ENCODE measurements at regions not wholly inside any gene's neighbourhood (a gene's known extent, or its start where the extent isn't known, plus 50 kb on each side); places are given as distances from the start of the nearest gene placed in this dataset.

DNA sequence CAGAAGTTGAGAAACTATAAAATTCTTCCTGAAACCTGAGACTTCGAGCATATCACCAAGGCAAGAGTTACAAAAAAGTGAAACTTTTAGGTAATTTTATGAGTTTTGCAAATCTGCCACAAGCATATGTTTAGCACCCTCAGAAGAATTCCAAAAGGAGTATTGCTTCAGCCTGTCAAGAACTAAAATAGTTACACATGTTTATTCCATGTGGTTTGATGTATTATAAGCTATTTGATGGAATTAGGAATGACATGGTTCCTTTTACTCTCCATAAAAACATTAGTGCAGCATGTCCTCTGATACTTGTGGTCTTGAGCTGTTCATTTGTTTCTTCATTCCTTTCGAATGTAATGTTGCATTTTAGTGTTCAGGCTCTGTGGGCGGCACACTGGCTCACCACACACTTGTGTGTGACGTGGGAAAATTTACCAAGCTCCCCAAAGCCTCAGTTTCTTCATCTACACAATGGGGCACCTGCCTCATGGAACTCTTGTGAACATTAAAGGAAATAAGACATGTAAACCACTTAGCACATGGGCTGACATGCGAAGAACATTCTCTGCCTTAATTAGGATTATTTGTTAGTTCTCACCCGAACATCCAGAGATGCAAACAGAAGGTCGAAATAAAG, 204.2 kb upstream of the FOXF1 start:
- no peak for DNase-seq

DNA sequence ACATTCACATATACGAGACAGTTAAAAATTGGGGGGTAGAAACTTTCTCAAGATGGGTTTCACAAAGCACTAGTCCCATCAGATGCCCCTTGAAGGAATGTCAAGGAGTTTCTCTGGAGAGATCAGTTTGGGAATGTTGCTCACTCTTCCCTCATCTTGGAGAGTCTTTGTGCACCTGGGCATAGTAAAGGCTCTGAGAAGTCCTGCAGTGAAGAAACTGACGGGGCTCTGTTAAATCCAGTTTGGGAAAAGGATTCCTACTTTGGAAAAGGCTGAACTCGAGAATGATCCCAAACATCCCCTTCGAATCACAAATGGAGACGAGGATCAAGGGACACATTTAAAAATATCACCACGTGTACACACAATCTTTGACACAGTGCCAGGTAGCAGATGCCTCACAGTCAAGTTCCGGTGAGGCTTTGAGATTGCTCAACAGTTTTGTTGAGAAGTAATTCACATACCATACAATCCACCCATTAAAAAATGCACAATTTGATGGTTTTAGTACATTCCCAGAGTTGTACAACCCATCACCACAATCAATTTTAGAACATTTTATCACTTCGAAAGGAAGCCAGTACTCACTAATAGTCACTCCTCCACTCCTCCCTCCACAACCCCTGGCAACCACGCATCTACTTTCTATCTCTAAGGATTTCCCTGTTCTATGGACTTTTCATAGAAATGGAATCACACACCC, 203.4 kb upstream of the FOXF1 start:
- no peak for DNase-seq

DNA sequence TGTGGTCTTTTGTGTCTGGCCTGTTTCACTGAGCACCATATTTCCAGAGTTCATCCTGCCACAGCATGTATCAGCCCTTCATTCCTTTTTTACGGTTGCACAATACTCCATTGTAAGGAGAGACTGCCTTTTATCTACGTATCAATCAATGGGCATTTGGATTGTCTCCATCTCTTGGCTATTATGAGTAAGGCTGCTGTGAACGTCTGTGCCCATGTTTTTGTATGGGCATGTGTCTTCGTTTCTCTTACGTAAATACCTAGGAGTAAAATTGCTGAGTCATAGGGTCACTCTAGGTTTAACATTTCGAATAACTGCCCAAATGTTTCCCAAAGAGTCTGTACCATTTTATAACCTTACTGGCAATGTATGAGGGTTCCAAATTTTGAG, 202.8 kb upstream of the FOXF1 start:
- no peak for DNase-seq

DNA sequence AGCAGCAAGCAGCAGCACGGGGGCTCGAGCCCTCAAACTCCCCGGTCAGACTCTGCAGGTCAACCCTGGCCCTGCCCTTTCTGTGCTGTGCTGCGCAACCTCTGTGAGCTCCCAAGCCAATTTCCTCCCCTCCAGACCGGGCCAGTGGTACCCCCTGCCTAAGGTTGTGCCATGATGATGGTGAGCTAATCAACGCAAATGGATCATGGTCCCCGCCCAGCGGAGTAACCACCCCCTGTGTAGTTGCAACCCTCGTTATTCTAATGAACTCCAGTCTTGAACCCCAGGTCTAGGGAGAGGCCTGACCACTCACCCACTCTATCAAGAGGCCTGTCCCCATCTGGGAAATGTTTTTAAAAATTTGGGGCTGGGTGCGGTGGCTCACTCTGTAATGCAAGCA, 201.8 kb upstream of the FOXF1 start:
- DNase-seq: no peak

DNA sequence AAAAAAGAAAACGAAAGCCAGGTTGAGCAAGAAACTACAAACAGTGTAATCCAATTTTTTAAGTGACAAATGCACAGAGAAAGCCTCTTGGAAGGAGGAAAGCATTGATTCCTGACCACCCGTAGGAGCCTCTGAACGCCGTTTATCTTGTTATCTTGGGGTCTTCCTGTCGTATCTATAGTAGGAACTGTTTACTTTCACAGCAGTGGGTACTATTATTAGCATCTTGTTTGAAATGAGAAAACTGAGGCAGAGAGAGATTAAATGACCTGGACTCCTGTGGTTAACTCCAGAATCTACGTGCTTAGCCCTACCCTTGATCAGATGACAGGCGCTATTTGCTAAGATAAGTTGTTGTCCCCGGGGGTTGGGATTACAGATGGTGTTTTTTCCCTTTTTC, 196.7 kb upstream of the FOXF1 start:
- no peak for DNase-seq

DNA sequence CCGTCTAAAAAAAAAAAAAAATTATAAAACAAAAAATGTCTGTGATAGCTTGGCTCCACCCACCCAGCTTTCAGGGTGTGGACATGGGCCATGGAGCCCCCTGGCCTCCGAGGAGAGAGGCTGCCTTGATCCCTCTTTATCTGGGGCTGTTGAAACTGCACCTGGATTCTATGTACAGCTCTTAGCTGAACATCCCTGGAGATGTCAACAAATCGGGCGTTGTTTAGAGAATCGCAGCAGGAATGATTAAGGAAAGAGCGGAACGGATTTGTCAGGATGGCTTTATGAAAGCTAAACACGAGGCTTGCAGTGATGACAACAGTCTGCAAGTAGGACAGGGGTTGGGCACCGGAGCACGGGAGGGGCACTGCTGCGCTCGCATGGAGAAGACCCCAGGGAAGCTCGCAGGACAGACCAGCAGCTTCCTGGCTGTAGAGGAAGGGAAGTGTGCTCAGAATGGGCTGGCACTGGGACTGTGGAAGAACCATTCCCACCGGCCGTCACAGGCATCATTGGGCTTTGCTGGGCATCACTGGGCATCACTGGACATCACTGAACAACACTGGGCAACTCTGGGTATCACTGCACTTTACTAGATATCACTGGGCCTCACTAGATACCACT, 195.8 kb upstream of the FOXF1 start:
- DNase-seq: no peak

DNA sequence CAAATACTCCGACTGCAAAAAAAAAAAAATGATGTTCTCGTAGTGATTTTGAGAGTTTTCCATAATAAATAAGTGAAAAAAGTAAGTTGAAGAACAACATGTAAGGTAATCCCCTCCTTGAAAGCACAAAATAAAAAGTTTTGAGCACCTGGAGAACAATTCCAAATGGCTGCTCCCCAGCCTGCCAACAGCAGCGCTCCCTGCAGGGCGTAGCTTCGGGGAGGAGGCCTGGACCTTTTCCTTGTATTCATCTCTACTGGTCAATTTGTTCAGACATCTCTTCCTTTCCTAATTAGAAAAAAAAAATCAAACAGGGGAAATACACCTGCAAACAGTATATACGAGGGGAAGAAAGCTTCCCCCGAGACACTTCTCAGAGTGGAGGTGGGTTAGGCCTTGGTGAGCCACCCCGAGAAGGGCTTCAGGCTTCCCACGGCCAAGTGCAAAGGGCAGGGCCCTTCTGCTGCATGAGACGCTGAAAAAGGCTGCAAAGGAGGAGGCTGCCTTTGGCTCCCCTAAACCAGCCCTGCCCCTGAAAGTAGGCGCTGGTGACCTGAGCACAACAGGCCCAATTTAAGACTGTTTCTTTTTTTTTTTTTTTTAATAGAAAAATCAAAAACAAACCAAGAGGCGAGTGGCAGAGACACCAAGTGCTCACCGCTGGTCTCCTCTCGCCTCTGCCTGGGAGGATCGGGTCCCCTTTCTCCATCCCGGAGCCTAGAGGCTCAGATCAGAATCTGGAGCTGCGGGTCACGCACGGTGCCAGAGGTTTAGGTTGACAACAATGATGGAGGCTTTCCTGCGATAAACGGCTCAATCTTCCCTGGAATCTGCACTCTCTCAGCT, 193.1 kb upstream of the FOXF1 start:
- DNase-seq: no peak

DNA sequence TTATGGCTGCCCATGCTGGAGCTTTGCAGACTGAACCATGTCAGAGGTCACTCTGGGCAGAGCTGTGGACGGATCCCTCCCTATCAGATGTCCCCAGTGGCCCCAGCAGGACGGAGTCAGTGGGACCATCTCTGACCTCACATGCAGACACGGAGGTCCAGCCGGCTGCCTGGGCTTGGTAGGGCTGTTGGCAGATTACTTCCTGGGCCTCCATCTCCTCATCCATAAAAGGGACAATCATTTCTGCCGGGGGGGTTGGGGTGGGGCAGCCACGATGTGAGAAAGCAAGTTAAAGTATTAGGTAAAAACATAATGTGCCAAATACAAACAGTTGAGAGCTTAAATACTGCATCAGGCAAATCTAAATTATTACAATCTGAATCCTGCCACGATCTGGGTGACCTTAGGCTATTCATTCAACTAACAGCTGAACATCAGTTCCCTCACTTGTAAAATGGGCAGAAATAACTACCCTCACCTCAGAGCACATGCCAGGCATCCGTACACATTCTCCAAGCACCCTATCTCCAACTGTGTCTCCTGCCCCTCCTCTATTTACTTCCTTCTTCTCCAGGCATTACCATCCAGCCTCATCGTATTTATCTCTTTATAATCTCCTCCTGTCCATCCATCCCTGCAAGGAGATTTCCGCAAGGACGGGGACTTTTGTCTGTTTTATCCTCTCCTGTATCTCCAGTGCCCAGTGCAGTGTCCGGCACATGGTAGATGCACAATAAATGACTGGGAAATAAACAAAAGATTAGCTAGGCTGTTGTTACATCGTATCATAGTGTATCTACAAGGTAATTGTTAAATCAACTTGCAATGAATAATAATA, 192.3 kb upstream of the FOXF1 start:
- DNase-seq: no peak

DNA sequence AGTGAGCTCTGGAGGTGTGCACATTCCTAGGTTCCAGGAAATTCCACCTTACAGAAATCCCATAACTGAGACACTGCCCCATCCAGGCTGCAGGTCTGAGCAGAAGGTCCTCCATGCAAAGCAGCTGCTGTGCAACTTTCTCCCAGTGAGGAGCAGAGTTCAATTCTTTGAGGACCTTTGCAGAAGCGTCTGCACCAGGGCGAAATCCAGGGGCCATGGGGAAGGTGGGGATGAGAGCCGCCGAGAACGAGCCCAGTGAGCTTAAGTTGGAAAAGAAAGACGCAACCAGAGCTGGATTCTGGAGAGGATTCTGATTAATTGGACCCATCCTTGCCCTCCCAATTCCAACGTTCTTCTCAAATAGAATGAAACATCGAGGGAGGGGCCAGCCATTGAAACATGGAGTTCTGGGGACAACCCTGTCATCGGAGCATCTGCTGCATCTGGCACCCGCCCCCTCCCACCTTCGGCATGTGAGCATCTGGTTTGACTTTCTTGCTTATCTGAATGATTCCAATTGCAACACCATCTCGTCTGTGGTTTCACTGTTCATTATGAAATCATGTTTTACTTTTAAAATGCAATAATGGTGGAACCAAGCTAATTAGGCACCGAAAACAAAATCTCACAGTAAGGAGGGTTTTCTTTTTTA, 190.6 kb upstream of the FOXF1 start:
- DNase-seq: no peak

DNA sequence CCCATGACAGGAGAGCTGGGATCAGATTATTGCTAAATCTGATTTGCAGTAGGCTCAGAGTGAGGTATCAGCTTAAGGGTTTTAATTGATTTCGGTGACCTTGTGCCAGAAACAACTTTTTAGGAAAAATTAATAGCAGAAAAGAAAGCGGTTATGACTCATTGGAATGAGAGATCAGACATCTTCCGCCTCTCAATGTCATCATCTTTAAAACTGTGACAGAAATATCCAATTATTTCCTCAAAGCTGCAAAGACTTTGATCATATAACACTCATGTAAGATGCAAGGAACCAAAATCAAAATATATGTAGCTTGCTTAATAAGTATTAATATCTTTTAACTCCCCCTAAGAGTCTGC, 190.1 kb upstream of the FOXF1 start:
- no peak for DNase-seq

DNA sequence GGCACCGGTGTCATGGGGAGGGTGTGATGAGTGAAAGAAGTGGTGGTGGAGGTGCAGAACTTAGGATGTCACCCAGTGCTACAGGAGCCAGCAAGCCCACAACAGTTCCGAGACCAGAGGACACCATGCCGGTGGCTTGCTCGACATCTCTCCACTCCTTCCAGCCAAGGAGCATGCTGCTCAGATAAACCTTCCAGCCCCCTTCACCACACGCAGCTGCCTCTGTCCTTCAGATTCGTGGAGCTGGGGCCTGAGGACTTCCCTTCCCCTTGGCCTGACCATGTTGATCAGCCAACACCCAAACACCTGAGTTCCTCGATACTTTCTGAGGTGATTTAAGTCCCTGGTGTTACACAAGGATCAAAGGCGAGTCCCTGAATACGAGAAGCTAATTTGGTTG, 188.8 kb upstream of the FOXF1 start:
- DNase-seq: no peak

DNA sequence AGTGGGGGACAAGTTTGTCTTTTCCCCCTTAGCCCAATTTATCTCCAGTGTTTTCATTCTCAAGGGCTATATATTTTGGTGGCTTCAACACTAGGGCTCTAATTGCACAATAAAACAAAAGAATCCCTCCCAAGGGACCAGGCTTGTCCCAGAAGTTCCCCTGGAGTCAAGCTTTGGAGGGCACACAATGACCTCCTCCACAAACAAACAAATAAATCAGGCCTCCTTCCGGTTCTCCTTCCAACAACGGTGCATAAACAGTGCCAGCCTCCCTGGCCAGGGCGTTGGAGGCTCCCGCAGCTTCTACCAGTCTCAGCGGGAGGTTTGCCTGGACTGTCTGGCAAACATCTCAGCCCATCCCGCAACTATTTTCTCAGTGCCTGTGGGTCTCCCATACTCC, 188.0 kb upstream of the FOXF1 start:
- no peak for DNase-seq

DNA sequence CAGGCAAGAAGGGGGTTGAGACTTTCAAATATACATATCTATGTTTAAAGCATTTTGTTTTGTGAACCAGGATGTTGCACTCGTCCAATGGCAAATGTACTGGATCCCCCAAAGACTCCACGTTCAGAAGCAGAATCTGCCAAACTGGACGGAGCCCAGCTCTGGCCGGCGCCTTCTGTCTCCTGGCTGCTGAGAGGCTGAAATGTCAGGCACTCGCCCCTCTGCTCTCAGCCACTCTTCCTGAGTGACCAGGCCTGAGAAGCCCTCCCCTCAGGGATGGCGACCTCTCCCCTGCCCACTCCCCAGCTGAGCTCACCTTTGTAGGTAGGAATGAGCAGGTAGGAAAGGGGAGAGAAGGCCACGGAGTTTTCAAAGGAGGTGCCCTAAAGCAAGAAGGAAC, 187.5 kb upstream of the FOXF1 start:
- DNase-seq: no peak

DNA sequence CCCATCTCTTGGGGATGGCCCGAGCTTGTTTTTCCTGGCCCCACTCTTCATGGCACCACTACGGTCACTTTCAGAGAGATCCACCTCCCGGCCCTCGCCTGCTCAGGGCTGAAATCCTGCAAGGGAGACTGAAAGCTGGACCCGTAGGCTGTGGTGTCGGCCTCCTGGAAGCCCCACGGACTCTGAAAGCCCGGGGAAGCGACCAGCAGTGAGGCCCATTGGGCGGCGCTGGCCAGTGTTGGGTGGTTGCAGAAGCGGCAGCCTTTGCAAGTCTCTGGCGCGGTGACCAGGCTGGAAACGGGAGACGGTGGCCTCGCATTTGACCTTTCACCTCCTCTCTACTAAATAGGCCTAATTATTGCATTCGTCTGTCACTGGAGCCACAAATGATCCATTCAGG, 186.0 kb upstream of the FOXF1 start:
- DNase-seq: no peak

DNA sequence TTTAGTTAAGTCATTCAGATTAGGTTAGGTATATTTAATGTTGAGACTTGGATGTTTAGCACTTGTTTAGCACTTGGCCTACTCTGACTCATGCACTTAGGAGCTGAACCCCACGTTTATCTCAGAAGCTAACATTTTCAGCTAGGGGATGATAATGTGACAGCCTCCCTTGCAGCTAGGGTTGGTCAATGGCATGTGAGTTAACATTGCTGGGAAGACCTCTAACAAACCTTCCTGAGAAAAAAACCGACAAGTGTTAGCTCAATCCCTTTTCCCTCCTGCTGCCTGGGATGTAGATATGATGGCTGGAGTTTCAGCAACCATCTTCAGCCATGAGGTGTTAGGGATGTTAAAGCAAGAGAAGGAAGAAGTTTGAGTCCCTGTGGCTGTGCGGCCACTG, 185.0 kb upstream of the FOXF1 start:
- DNase-seq: no peak

DNA sequence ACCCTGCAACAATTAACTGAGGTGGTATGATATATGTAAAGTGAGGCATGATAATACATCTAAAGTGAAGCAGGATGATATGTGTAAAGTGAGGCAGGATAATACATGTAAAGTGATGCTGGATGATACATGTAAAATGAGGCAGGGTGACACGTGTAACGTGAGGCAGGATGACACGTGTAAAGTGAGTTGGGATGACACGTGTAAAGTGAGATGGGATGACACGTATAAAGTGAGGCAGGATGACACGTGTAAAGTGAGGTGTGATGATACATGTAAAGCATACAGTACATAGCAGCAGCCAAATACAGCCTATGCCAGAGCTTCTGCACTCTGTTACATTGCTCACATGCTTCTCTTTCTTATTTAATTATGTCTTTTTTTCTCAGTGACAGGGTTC, 184.4 kb upstream of the FOXF1 start:
- DNase-seq: no peak

DNA sequence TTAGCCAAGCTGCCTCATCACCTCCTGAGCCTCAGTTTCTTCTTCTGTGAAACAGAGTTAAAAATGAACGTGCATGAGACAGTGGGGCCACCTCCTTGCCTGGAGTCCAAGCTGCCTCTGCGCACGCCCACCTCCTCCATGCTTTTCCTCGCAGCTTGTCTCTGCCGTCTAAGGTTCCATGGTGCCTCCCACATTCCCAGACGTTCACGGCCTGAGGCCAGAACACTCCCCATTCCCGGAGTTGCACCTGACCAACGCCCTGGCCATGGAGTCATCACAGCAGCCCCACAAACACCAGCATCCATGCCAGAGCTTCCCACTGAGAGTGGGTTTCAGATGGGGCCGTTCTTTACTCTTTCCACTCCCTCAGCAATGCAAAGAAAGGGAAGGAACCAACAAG, 183.0 kb upstream of the FOXF1 start:
- no peak for DNase-seq

DNA sequence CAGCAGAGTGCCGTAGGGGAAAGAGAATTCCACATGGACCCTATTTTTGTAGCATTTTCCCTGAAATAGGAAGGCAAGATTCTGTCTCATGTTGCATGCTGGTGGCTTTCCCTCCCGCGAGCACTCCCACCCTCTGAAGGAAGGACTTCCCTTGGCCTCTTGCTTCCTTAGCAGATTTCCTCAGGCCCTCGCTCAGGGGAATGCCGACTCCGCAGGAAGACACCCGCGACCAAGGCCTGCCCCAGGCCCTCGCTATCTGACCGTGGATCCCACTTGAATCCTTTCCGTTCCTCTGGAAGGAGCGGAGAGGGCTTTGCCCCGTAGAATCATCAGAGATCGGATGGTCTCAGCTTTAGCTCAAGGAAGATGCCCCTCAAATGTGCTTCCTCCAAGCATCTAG, 179.4 kb upstream of the FOXF1 start:
- DNase-seq: no peak

DNA sequence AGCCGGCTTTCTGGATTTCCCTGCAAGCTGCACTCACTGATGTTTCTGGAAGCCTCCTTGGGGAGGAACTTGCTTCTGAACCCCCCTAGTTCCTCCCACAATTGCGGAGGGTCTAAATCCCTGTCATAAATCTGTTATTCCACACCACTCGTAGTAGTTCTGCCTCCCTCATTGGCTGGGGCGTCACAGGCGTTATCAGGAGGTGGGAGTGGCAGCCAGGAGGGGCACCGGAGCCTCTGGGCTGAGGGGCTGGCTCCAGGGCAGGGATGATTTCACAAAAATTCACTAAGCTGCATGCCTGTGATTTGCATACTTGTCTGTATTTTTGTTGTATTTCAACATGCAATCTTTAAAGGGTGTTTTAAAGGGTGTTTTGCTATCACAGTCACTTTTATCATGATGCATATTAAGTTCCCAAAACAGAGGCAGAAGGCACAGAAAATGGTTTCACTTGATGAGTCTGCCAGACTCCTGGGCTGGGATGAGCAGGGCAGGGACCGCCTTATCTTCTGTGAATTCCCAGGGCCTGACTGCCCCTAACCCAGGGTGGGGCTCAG, 176.2 kb upstream of the FOXF1 start:
- no peak for DNase-seq

DNA sequence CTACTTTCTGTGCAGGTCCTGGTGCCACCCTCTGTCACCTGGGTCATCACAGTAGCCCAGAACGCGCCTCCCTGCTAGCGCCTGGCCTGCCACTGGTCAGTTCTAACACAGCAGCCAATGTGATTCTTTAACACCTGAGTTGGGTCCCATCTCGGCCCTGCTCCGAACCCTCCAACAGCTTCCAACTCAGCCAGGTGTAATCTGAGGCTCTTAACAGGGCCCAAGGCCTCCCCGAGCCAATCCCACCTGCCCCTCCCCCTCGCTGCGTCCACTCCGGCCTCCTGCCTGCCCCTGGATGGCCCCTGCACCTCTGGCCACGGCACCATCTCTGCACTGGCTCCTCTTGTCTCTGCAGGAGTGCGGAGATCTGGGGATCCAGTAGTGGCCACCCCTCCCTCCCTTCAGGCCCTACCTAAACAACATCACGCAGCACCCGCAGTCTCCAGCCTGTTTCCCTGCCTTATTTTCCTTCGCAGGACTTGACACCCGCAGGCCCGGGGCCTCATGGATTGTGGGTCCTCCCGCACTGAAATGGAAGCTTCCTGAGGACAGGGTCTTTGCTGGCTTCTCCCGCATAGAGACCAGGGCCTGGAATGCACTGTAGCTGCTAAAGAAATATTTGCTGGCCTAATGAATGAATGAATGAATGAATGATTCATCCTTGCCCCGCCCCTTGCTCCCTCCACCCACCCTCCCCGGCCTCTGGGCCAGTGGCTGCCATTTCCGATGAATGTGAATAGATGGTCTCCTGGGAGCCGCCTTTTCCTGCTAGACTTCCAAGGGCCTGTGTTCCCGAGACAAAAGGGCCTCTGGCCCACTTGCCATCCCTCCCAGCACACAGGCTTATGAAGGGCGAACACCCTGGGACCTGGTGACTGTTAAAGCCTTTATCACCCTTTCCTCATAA, 174.8 kb upstream of the FOXF1 start:
- no peak for DNase-seq

DNA sequence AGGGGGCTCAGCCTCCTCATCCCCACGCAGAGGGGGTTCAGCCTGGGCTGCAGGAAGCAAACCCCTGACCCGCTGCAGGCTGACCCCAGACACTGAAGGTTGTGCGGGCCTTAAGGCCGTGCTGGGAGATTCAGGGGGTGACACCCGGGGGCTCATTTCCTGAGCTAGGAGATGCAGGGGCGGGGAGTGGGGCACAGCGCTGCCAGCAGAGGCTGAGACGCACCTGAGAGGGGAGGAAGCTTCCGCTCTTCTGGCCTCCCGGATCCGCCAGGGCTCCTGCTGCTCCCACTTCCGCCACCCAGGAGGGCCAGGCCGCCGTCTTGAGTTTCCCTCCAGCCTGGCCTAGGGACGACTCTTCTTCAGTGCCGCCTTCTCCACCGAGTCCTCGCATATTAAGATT, 173.2 kb upstream of the FOXF1 start:
- no peak for DNase-seq

All from 8988T (cell line).